Pancreas (tissue), 10 donors: ENCODE measurements at regions not wholly inside any gene's neighbourhood (a gene's known extent, or its start where the extent isn't known, plus 50 kb on each side); places are given as distances from the start of the nearest gene placed in this dataset.
"Not testable (repeated sequence)": the region's sequence is repeated elsewhere in the genome, so short reads cannot be mapped to it uniquely, and the experiment has no call there.

Source experiments
- ATAC-seq, 4 donors: fragments of 200-7000 bp; cut with Tn5 transposase; one replicate each; pipeline versions ENCODE4 v1.8.0 to v1.9.1; 2020; ENCODE audit warnings: mild to moderate bottlenecking in 4 of 4, moderate library complexity in 4 of 4
- DNase-seq, 6 donors: peaks; one replicate each; pipeline ENCODE4 v3.0.0-alpha.2; 2020
- FAIRE-seq: peaks from 2 replicates; lab custom pipeline; 2012; peaks lifted over from hg19 to GRCh38; lab: Jason Lieb, UNC
- H3K27ac ChIP-seq, 4 donors: fragments of 200-600 bp; sonication (generic); 1 replicate in 3 of 4; 2 replicates in 1 of 4; pipeline versions ENCODE4 v1.5.0 to v1.8.0; 2020
- H3K27me3 ChIP-seq, 4 donors: fragments of 200-600 bp; one replicate each; pipeline ENCODE4 v1.8.0; 2021
- H3K36me3 ChIP-seq, 3 donors: fragments of 200-600 bp; sonication (generic) in 1 of 3; one replicate each; pipeline versions ENCODE4 v1.5.0 to v1.8.0; 2020 to 2021
- H3K4me1 ChIP-seq, 3 donors: fragments of 200-600 bp; one replicate each; pipeline ENCODE4 v1.8.0; 2021
- H3K4me3 ChIP-seq, 4 donors: fragments of 200-600 bp; sonication (generic) in 2 of 4; one replicate each; pipeline versions ENCODE4 v1.5.0 to v1.8.0; 2020 to 2021
- H3K9me3 ChIP-seq, 4 donors: fragments of 200-600 bp; one replicate each; pipeline ENCODE4 v1.8.0; 2021
- CTCF ChIP-seq, 4 donors: fragments of 200-600 bp; sonication (generic) in 3 of 4; IDR thresholded peaks; one replicate each; pipeline versions ENCODE4 v1.5.0 to v1.8.0; 2021; ENCODE audit warnings: antibody characterized with exemption in 4 of 4
- WGBS, 2 donors: extraction: QIAGEN DNeasy Blood & Tissue Kit; methylation state at CpG; one replicate each; pipeline ENCODE4 v1.1.7; 2013; 5-methylcytosine and 5-hydroxymethylcytosine counted together
- intact Hi-C, 3 donors: fragments of 100-400 bp; cut with DNase I; formaldehyde crosslinking; loops; one replicate each; pipeline versions ENCODE4 v1.11.1 to v1.14.2; 2022
- donor health status: healthy with polysubstance abuse.
- donor health status: DM: no; HTN: no; CAD: no; lungs with moderate emphysema.
- donor health status: DM: no; HTN: no; CAD: no.
- donor health status: control.
- donor health status: control.
- donor health status: Bipolar disorder and iron deficiency.
- donor health status: DM: yes; HTN: yes; CAD: no.
- donor health status: DM: no; HTN: no; CAD: no.
- donor health status: DM: no; HTN: no; CAD: no.
- donor health status: DM: yes; HTN: yes; CAD: no.

- FAIRE-seq (no peak), DNase-seq (no peak), ATAC-seq (no peak)
- intact Hi-C loops, result no loop called here
- TF ChIP-seq CTCF (IDR thresholded peaks at IDR 0.05), result no peak
- Histone ChIP-seq H3K36me3 (no peaks in the 10 kb centered on the region), H3K4me1 (no peaks in the 10 kb centered on the region), H3K27me3 (no peaks in the 10 kb centered on the region), H3K9me3 (no peaks in the 10 kb centered on the region), H3K27ac (no peak overlapping the region), H3K4me3 (no peak overlapping the region)
- 82 to 83% methylated on average over 7 of the region's 7 CpGs for WGBS, 2 donors
Observed at GRCh38 chr13:104614361-104615145, 1548.3 kb upstream of the SLC10A2 start.

GRCh38 chr13:104608331-104608730, 1542.1 kb upstream of the SLC10A2 start:
- DNase-seq (no peak), ATAC-seq (no peak), FAIRE-seq (no peak)
- TF ChIP-seq CTCF (IDR thresholded peaks at IDR 0.05), result no peak
- intact Hi-C loops, result no loop called here
- H3K27me3 ChIP-seq, result no peaks in the 10 kb centered on the region
- no peak overlapping the region for H3K4me3 ChIP-seq
- no peaks in the 10 kb centered on the region for H3K9me3 ChIP-seq
- WGBS, 2 donors, result 68 to 81% methylated on average over 2 of the region's 2 CpGs
- H3K27ac ChIP-seq, result no peak overlapping the region
- no peaks in the 10 kb centered on the region for H3K36me3 ChIP-seq
- H3K4me1 ChIP-seq, result no peaks in the 10 kb centered on the region

GRCh38 chr13:104605435-104605834, 1539.2 kb upstream of the SLC10A2 start:
- ATAC-seq, H3K9me3 ChIP-seq, DNase-seq, H3K4me1 ChIP-seq, H3K27ac ChIP-seq, intact Hi-C loops, H3K4me3 ChIP-seq, H3K27me3 ChIP-seq, H3K36me3 ChIP-seq, FAIRE-seq: not testable (repeated sequence)
- WGBS, 2 donors, result 89 to 93% methylated on average over 7 of the region's 7 CpGs

GRCh38 chr13:104597546-104598180, 1531.4 kb upstream of the SLC10A2 start:
- DNase-seq, result no peak
- WGBS, 2 donors, result 93 to 94% methylated on average over 2 of the region's 2 CpGs
- no peak for TF ChIP-seq CTCF (IDR thresholded peaks at IDR 0.05)

GRCh38 chr13:104595511-104595910, 1529.3 kb upstream of the SLC10A2 start:
- H3K27me3 ChIP-seq, result no peaks in the 10 kb centered on the region
- FAIRE-seq, result no peak
- H3K27ac ChIP-seq, result no peak overlapping the region
- 46 to 77% methylated on average over 3 of the region's 3 CpGs for WGBS, 2 donors
- intact Hi-C loops, result no loop called here
- no peak for TF ChIP-seq CTCF (IDR thresholded peaks at IDR 0.05)
- H3K4me1 ChIP-seq, result no peaks in the 10 kb centered on the region
- no peaks in the 10 kb centered on the region for H3K36me3 ChIP-seq
- no peak overlapping the region for H3K4me3 ChIP-seq
- ATAC-seq, result no peak
- H3K9me3 ChIP-seq, result no peaks in the 10 kb centered on the region
- no peak for DNase-seq

More at GRCh38 chr13:104597546-104598180, 1531.4 kb upstream of the SLC10A2 start:
- Histone ChIP-seq H3K36me3 (no peaks in the 10 kb centered on the region), H3K27ac (no peak overlapping the region), H3K4me3 (no peak overlapping the region), H3K27me3 (no peaks in the 10 kb centered on the region), H3K9me3 (no peaks in the 10 kb centered on the region), H3K4me1 (no peaks in the 10 kb centered on the region)
- no peak for ATAC-seq
- no peak for FAIRE-seq
- intact Hi-C loops, result no loop called here
